AG04450 (cell line): ENCODE measurements at regions not wholly inside any gene's neighbourhood (a gene's known extent, or its start where the extent isn't known, plus 50 kb on each side); places are given as distances from the start of the nearest gene placed in this dataset.

Experiments
- CTCF ChIA-PET: fragments of 300-600, 350-600 bp; formaldehyde crosslinking; extraction: SDS; loops from one replicate; lab custom pipeline; 2022; ENCODE audit warnings: antibody characterized with exemption, inconsistent platforms; lab: Charles Lee
- POLR2A ChIA-PET: fragments of 350-600 bp; formaldehyde crosslinking; extraction: SDS; loops from one replicate; lab custom pipeline; 2021; ENCODE audit warnings: antibody characterized with exemption, inconsistent platforms; lab: Yijun Ruan, JAX
- DNase-seq: peaks from one replicate; pipeline ENCODE4 v3.0.0-alpha.2; 2011; ENCODE audit warnings: low read depth, low spot score
- H3K27ac ChIP-seq: one replicate; pipeline ENCODE4 v1.5.1; 2012; ENCODE audit warnings: low read depth, low read length, control low read depth
- H3K27me3 ChIP-seq: one replicate; pipeline ENCODE4 v1.6.0; 2012; ENCODE audit warnings: low read length; ENCODE audit not compliant: control insufficient read depth, insufficient read depth
- H3K4me3 ChIP-seq: 2 replicates; pipeline ENCODE4 v1.5.1; 2011; ENCODE audit warnings: mild to moderate bottlenecking, low read depth, low read length, control low read depth
- H3K9me3 ChIP-seq: 2 replicates; pipeline ENCODE4 v1.5.1; 2012; ENCODE audit warnings: low read length; ENCODE audit not compliant: control insufficient read depth, insufficient read depth
- TF ChIP-seq, protein P1 (sequence below): IDR thresholded peaks from 2 replicates; pipeline ENCODE4 v1.5.1; 2011; ENCODE audit warnings: low read depth, low read length, control low read depth, inconsistent platforms

DNA sequence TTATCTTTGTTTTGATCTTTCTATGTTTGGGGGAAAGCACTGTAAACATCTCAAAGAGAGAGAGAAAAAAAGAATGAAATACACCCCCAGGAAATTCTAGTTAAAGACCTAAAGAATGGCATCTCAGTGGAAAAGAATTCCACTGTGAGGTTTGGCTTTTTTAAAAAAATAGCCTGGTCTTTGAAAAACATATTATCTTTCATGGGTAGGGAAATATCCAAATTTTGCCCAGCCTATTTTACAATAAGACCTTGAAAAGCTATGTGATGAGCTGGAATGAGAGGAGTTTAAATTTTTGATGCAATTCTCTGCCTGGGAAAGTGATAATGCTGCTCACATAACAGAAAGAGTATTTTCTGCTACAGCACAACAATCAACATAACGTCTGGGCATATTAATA, 348.1 kb upstream of the WWC1 start:
- Histone ChIP-seq H3K4me3 (no peak overlapping the region), H3K9me3 (no peaks in the 10 kb centered on the region), H3K27ac (no peak overlapping the region), H3K27me3 (no peaks in the 10 kb centered on the region)
- POLR2A ChIA-PET: no interaction called here
- TF ChIP-seq, protein P1, sequence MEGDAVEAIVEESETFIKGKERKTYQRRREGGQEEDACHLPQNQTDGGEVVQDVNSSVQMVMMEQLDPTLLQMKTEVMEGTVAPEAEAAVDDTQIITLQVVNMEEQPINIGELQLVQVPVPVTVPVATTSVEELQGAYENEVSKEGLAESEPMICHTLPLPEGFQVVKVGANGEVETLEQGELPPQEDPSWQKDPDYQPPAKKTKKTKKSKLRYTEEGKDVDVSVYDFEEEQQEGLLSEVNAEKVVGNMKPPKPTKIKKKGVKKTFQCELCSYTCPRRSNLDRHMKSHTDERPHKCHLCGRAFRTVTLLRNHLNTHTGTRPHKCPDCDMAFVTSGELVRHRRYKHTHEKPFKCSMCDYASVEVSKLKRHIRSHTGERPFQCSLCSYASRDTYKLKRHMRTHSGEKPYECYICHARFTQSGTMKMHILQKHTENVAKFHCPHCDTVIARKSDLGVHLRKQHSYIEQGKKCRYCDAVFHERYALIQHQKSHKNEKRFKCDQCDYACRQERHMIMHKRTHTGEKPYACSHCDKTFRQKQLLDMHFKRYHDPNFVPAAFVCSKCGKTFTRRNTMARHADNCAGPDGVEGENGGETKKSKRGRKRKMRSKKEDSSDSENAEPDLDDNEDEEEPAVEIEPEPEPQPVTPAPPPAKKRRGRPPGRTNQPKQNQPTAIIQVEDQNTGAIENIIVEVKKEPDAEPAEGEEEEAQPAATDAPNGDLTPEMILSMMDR: no peak
- CTCF ChIA-PET: no interaction called here
- DNase-seq: no peak

DNA sequence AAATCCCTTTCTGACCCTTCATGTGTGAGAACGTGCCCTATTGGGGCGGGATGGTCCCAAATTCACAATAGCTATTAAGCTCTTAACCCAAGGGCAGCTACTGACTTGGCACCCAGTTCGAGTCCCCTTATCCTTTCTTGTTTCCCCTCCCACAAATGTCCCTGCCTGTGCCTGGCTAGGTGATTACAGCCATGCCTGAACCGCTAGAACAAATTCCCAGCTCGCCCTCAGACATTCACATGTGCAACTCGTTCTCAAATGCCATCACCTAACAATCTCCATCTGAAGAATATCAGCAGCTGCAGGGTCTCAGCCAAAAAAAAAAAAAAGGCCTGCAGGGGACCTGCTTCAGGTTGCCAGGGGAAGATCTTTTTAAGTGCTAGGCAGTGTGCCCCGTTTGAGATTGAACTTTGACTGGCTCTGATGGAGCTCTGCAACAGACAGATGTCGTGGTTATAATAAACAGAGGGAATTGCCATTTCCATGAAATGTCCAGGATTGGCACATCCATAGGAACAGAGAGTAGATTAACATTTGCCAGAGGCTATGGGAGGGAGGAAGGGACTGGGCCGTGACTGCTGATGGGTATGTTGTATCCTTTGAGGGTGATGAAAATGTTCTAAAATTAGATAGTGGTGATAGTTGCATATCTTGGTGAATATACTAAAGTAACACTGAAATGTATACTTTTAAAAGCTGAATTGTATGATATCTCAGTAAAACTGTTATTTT, 347.2 kb upstream of the WWC1 start:
- H3K27me3 ChIP-seq: no peaks in the 10 kb centered on the region
- POLR2A ChIA-PET: interaction anchor here (1.0 kb wide), 1 partner anchor 28 kb away, joined by 6 read pairs; no protein-coding TSS in a partner anchor

DNA sequence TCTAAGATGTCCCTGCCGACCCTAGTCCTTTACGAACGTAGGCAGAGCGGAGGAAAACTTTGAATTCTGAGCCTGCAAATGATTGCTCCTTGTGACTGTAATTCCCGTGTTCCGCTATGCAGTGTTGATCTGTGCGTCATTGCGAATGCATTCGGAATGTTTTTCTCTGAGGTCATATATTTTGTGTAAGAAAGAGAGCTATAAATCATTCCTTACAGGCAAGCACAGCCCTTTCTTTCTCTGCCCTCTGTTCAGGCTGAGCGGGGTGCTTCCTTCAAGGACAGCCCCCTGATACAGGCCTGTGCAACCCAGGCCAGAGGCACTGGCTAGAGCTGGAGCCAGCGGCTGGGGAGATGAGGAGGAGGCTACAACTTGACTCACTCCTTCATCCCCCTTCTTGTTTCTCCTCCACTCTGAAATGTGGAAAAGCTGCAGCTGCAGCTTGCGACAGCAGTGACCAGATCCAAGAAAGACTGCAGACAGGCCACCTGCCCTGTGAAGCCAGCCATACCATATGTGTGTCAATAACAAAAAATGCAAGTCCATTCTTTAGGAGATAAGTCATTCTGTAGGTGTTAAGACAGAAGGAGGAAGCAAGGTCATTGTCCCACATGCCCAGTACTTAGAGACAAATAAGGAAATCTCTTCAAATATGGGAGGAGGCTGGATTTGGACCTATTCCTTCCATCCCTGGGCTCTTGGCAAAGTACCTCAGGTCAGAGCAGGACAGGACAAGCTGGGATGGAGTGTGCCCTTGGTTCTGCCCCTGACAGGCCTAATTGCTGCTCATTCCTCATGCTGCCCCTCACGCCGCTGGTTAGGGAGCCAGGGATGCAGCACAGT, 345.7 kb upstream of the WWC1 start:
- ChIA-PET CTCF (interaction anchor here (0.5 kb wide), 1 partner anchor 236 kb away, joined by 3 read pairs; no protein-coding TSS in a partner anchor), POLR2A (interaction anchor here (0.6 to 1.0 kb wide), 3 partner anchors 29 to 246 kb away, joined by 3 to 6 read pairs (median 3); no protein-coding TSS in a partner anchor)
- peak overlapping the region; percentile 5; the same call in 1 of the 2 replicates for H3K4me3 ChIP-seq
- peak; percentile 86 for DNase-seq
- H3K9me3 ChIP-seq: no peaks in the 10 kb centered on the region
- H3K27me3 ChIP-seq: no peaks in the 10 kb centered on the region
- peak overlapping the region; percentile 96 for H3K27ac ChIP-seq
- TF ChIP-seq, protein P1: no peak

More for the DNA sequence above, 347.2 kb upstream of the WWC1 start:
- DNase-seq: no peak
- no peaks in the 10 kb centered on the region for H3K9me3 ChIP-seq
- no peak overlapping the region for H3K4me3 ChIP-seq
- CTCF ChIA-PET: no interaction called here
- H3K27ac ChIP-seq: no peak overlapping the region
- TF ChIP-seq, protein P1: no peak

DNA sequence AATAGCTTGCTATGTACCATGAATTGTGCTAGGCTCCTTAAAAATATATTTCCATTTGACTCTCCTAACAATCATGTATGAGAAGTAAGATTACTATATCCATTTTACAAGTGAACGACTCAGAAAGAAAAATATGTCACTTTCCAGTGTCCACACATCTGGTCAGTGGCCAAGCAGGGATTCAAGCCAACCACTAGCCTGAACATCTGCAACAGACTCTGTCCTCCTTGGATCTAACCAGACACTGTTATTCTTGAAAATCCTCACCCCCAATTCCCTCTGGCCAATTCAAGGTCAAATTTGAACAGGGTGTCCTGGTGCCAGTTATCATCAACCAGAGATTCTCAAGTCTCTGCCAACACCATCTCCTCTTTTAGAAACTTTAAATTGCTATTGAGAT, 344.1 kb upstream of the WWC1 start:
- no peak overlapping the region for H3K27ac ChIP-seq
- H3K4me3 ChIP-seq: no peak overlapping the region
- POLR2A ChIA-PET: interaction anchor here (0.6 kb wide), 1 partner anchor 371 kb away, joined by 4 read pairs; no protein-coding TSS in a partner anchor
- DNase-seq: no peak
- no peaks in the 10 kb centered on the region for H3K9me3 ChIP-seq
- CTCF ChIA-PET: no interaction called here
- TF ChIP-seq, protein P1: no peak
- H3K27me3 ChIP-seq: no peaks in the 10 kb centered on the region
